ENCODE measurements at regions not wholly inside any gene's neighbourhood (a gene's known extent, or its start where the extent isn't known, plus 50 kb on each side); places are given as distances from the start of the nearest gene placed in this dataset.
"Not testable (repeated sequence)": the region's sequence is repeated elsewhere in the genome, so short reads cannot be mapped to it uniquely, and the experiment has no call there.

DNA sequence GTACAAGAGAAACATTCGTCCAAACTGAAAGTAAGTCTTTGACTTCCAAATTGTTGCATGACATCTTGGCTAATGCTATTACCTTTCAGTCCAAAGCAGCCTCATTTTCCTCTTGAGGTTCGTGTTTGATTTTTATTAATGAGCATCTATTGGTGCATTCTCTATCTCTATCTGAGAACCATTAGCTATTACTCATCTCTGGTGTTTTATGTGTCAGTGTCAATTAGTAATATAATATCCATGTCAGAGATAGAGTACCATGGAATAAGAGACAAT is 388.1 kb upstream of the GOT2 start:
- no peak for DNase-seq

DNA sequence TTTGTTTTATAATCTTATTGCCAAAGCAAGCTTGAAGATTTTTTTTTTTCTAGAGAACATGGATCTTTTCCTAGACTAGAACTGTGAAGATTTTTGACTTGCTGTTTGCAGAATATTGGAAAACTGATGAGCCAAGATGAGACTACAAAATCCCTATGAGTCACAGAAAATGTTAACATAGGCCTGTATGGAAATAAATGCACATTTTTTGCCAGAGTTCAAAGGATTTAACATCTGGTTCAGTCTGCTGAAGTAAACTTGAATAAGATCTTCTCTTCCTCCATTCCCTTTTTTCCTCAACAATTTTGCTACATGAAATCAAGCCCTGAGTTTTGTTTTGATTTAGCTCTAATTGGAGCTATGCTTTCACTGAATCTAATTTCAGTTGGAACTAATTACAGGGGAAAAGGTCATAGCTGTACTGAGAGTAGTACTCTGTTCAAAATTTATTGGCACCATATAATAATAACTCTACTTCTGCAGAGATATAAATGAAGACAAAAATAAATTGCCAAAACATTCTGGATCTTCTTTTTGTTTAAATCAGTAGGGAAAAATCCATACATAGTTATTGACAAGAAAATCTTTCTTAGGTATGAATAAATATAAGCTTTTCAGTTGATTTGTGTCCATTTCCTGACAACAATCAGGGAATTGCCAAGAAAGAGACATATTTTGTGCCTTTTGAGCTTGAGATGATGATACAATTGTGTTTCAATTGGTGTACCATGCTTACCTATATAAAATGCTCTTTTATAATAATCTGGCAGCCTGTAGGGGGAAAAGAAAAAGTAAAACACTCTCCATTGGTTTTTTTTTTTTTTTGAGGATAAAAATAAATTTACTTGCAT is 387.5 kb upstream of the GOT2 start:
- no peak for DNase-seq

- no peak for DNase-seq
Measured at GRCh38 chr16:59116744-59117143, 382.6 kb upstream of the GOT2 start.

GRCh38 chr16:59114790-59115189 is 380.7 kb upstream of the GOT2 start:
- peak; percentile 42 for DNase-seq

DNA sequence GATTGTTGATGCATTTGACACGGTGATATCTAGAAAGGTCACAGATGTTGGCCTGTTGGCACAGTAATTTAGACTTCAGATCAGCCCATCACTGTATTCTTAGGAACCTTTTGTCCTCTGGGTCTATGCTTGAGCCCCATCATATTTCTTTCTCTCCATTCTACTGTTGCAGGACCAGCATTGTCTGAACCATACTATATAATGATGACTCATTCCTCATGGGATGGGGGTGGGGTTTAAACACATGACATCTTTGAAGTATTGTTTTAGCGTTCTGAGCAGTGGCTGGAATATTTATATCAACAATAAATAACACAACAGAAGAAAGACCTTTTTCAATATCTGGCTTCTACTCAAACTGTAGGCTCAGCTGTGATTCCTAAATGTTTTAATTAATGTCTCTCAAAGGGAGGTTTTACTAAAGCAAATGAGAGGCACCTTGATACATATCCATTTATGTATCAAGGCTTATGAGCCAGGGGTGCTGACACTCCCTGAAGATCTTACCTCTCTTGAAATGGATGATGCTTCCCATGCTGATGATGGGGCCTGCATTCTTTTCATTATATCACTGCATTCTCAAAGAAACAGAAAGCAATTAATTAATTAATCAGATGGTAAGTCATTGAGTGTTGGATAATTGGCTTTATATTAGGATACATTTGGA is 379.0 kb upstream of the GOT2 start:
- peak; percentile 40 for DNase-seq

- no peak for DNase-seq
Measured at GRCh38 chr16:59111280-59111679, 377.2 kb upstream of the GOT2 start.

- DNase-seq = no peak
Measured at GRCh38 chr16:59108374-59108773, 374.3 kb upstream of the GOT2 start.

GRCh38 chr16:59096682-59097081 is 362.6 kb upstream of the GOT2 start:
- not testable (repeated sequence) for DNase-seq

GRCh38 chr16:59090541-59090940 is 356.4 kb upstream of the GOT2 start:
- peak; percentile 51 for DNase-seq

GRCh38 chr16:59088431-59088830 is 354.3 kb upstream of the GOT2 start:
- no peak for DNase-seq

DNA sequence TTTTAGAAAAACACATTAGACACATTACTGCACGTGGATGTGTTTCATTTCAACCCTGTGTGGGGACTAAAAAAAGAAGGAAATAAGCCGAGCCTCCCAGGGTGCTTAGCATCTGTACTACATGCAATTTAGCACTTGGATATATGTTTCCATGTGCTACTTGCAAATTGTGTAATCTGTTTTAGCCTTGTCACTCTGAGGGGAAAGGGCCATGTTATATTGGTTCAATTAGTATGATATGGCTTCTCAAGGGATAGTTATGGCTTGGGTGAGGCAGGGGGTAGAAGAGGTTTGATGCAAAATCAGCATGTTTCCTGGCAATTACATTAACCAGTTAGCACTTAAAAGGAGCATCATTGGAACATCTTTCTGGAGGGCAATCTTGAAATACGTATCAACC is 353.5 kb upstream of the GOT2 start:
- DNase-seq = no peak

DNA sequence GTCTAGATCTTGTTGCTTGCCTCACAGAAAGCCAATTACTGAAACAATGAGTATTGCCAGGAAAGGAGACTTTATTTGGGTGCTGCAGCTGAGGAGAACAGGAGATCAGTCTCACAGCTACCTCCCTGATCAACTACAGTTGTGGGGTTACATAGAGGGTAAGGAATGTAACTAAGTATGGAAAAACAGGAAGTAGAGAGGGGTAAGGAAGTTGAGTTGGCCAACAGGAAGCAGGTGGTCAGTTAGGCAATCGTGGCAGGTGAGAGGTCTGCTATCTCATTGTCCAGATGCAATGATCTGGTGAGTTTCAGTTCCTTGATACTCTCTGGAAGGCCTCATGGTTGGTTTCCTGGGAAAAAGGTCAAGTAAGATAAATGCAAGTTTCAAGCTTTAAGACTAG is 333.1 kb upstream of the GOT2 start:
- no peak for DNase-seq

DNA sequence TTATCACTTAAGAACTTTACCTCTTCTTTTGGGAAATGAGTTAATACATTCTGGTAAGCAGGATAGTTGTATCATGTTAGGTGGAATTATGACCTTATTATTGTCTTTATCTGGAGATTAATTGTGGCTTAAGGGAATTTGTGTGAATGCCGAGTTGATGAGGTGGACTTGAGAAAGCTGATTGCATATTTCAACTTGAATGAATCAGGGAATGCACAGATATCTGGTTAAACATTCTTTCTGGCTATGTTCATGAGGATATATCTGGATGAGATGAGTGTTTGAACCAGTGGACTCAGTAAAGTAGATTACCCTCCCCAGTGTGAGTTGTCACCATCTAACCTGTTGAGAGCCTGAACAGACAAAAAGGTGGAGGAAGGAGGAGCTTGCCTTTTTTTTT is 326.1 kb upstream of the GOT2 start:
- peak; percentile 95 for DNase-seq

DNA sequence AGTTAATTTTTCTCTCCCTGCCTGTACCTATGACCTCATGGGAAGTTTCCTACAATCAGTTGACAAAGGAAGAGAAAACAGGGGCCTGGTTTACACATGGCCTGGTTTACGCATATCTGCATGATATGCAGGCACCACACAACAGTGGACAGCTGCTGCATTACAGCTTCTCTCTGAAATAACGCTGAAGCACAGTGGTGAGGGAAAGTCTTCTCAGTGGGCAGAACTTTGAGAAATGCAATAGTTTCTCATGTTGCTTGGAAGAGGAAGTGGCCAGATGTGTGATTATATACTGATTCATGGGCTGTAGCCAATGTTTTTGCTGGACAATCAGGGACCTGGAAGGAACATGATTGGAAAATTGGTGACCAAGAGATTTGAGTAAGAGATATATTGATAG is 324.1 kb upstream of the GOT2 start:
- peak; percentile 16 for DNase-seq

DNA sequence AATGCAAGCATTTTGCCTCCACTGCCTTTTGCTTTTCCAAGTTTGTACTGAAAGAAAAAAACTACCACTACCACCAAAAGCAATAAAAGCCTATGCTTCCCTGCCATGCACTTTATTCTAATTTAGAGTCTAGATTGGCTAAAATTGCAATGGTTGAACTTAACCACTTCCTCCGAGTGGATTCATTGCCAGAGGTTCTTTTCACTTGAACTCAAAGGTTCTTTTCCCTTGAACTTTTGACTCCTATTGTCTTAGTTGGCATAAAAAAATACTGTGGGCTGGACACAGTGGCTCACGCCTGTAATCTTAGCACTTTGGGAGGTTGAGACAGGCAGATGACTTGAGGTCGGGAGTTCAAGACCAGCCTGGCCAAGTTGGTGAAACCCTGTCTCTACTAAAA is 319.8 kb upstream of the GOT2 start:
- DNase-seq = no peak

DNA sequence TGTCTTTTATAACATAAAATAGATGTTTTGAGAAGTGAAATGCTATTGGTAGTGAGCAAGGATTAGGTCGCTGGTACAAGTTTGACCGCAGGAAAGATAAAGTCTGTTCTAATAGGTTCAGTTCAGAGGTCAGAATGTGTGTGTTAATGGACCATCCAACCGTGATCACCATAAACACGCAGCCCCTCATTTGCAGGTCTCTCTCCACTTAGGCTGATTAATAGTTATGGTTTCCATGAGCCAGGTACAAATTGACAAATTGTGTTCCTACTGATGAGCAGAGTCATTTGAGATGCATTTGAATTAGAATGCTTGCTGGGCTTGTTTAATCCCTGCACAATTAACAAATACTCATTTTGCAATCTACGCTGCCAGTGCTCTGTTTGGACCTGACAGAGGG is 318.1 kb upstream of the GOT2 start:
- no peak for DNase-seq

GRCh38 chr16:59048876-59049275 is 314.8 kb upstream of the GOT2 start:
- DNase-seq = peak; percentile 73

GRCh38 chr16:59047114-59047513 is 313.0 kb upstream of the GOT2 start:
- DNase-seq = peak; percentile 30

GRCh38 chr16:59046335-59046734 is 312.2 kb upstream of the GOT2 start:
- DNase-seq = peak; percentile 91

- DNase-seq = peak; percentile 81
Measured at GRCh38 chr16:59045501-59045900, 311.4 kb upstream of the GOT2 start.

GRCh38 chr16:59044616-59045015 is 310.5 kb upstream of the GOT2 start:
- DNase-seq = peak; percentile 58

GRCh38 chr16:59042301-59042700 is 308.2 kb upstream of the GOT2 start:
- DNase-seq = no peak

DNA sequence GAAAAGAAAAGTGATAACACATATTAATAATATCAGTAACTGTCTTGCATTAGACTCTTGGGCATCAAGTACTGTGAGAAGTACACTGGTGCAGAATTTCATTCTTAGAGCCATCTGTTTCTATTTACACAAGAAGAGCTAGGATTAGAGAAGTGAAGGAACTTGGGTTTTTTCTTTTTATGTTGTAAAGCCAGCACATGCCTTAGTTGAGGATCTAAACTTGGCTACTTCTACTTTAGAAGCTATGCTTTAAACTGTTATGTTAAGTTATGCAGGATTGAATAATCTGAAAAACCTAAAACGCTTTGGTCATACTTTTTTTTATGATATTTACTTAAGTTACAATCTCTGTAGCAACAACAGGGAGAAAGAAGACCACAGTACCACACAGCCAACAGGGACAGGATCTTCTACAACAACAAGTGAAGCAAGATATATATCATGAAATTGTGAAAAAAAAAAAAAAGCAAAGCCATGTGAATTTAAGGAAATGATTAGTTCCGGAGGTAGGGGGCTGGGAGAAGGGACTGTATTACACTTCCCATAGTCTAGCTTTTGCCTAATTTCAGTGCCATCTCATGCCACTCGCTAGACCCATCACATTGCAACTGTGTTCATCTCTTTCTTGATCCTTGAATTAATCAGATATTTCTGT is 305.1 kb upstream of the GOT2 start:
- DNase-seq = no peak

GRCh38 chr16:59030923-59031485 is 296.9 kb upstream of the GOT2 start:
- no peak for DNase-seq
